ENCODE measurements at regions not wholly inside any gene's neighbourhood (a gene's known extent, or its start where the extent isn't known, plus 50 kb on each side); places are given as distances from the start of the nearest gene placed in this dataset.

- no peak for TF ChIP-seq ZNF704 (tag by site-specific recombination; IDR thresholded peaks at IDR 0.05)
- no peak for TF ChIP-seq CTCF (tag by site-specific recombination; IDR thresholded peaks at IDR 0.05)
- TF ChIP-seq ZFP3 (tag by site-specific recombination; IDR thresholded peaks at IDR 0.05; ENCODE audit: low read depth), result no peak
- no peak for TF ChIP-seq ZNF239 (tag by site-specific recombination; IDR thresholded peaks at IDR 0.05)
- no peak for TF ChIP-seq ZNF623 (tag by site-specific recombination; IDR thresholded peaks at IDR 0.05)
- no peak for TF ChIP-seq ZBTB8A (tag by site-specific recombination; IDR thresholded peaks at IDR 0.05)
- no peak for TF ChIP-seq YY1 (tag by site-specific recombination; IDR thresholded peaks at IDR 0.05)
- TF ChIP-seq ZNF155 (tag by site-specific recombination; IDR thresholded peaks at IDR 0.05), result no peak
- no peak for TF ChIP-seq ZNF175 (tag by site-specific recombination; IDR thresholded peaks at IDR 0.05)
- no peak for TF ChIP-seq KLF7 (tag by site-specific recombination; IDR thresholded peaks at IDR 0.05; ENCODE audit: borderline replicate concordance)
- no peak for TF ChIP-seq PBX3 (CRISPR knock-in tag; IDR thresholded peaks at IDR 0.05)
Measured at GRCh38 chr2:18998491-18998890, 359.9 kb downstream of the OSR1 start.

All from HEK293 (cell line).